Loucy (cell line): ENCODE measurements at regions not wholly inside any gene's neighbourhood (a gene's known extent, or its start where the extent isn't known, plus 50 kb on each side); places are given as distances from the start of the nearest gene placed in this dataset.

Source experiments
- H2AFZ ChIP-seq: fragments of 200-600 bp; sonication (generic); 2 replicates; pipeline ENCODE4 v1.6.0; 2016; ENCODE audit warnings: antibody characterized with exemption, mild to moderate bottlenecking, low read length, moderate library complexity
- H3F3A ChIP-seq: fragments of 200-600 bp; 2 replicates; pipeline ENCODE4 v1.6.0; 2016; ENCODE audit warnings: antibody characterized with exemption, low read depth, mild to moderate bottlenecking
- H3K27me3 ChIP-seq: fragments of 200-600 bp; sonication (generic); 2 replicates; pipeline ENCODE4 v1.6.1; 2014; ENCODE audit warnings: low read length, mild to moderate bottlenecking; ENCODE audit not compliant: insufficient read depth, poor library complexity, severe bottlenecking
- H3K36me3 ChIP-seq: fragments of 200-600 bp; sonication (generic); 2 replicates; pipeline ENCODE4 v1.6.1; 2016; ENCODE audit warnings: low read length; ENCODE audit not compliant: insufficient read depth
- H3K4me1 ChIP-seq: fragments of 200-600 bp; sonication (generic); 2 replicates; pipeline ENCODE4 v1.5.1; 2014; ENCODE audit warnings: low read length, mild to moderate bottlenecking; ENCODE audit not compliant: insufficient read depth, poor library complexity, severe bottlenecking
- H3K4me2 ChIP-seq: fragments of 200-600 bp; sonication (generic); 2 replicates; pipeline ENCODE4 v1.6.0; 2014; ENCODE audit warnings: antibody characterized with exemption, low read length, low read depth, mild to moderate bottlenecking; ENCODE audit not compliant: poor library complexity, severe bottlenecking
- H3K4me3 ChIP-seq: fragments of 200-600 bp; sonication (generic); 2 replicates; pipeline ENCODE4 v1.5.1; 2014; ENCODE audit warnings: low read length, mild to moderate bottlenecking, mixed read lengths; ENCODE audit not compliant: poor library complexity, severe bottlenecking
- H3K79me2 ChIP-seq: fragments of 200-600 bp; sonication (generic); 2 replicates; pipeline ENCODE4 v1.6.1; 2014; ENCODE audit warnings: low read length; ENCODE audit not compliant: insufficient read depth
- H3K9ac ChIP-seq: fragments of 200-600 bp; sonication (generic); 2 replicates; pipeline ENCODE4 v1.6.0; 2014; ENCODE audit warnings: mild to moderate bottlenecking, low read depth, low read length, moderate library complexity; ENCODE audit not compliant: poor library complexity, severe bottlenecking
- H3K9me2 ChIP-seq: fragments of 200-600 bp; sonication (generic); replicated peaks from 2 replicates; pipeline ENCODE4 v1.6.1; 2016; ENCODE audit warnings: low read depth, low read length, mixed read lengths
- H3K9me3 ChIP-seq: fragments of 200-600 bp; sonication (generic); 2 replicates; pipeline ENCODE4 v1.6.1; 2014; ENCODE audit warnings: mild to moderate bottlenecking, antibody characterized with exemption, low read length, low read depth; ENCODE audit not compliant: insufficient read depth
- H4K20me1 ChIP-seq: fragments of 200-600 bp; sonication (generic); 2 replicates; pipeline ENCODE4 v1.6.0; 2014; ENCODE audit warnings: antibody characterized with exemption, low read length, mild to moderate bottlenecking; ENCODE audit not compliant: insufficient read depth, poor library complexity, severe bottlenecking
- CTCF ChIP-seq: fragments of 200-600 bp; sonication (generic); conservative IDR thresholded peaks from 2 replicates; pipeline ENCODE4 v1.5.1; 2014; ENCODE audit warnings: mild to moderate bottlenecking, antibody characterized with exemption, low read length
- EZH2phosphoT487 ChIP-seq: fragments of 200-600 bp; IDR thresholded peaks from 2 replicates; pipeline ENCODE4 v1.6.1; 2018; ENCODE audit warnings: antibody characterized with exemption, mild to moderate bottlenecking, moderate library complexity, borderline replicate concordance

- H4K20me1 ChIP-seq: no peaks in the 10 kb centered on the region
- TF ChIP-seq EZH2phosphoT487 (no peak), CTCF (no peak)
- H3K79me2 ChIP-seq: no peaks in the 10 kb centered on the region
- H2AFZ ChIP-seq: no peak overlapping the region
- H3K9me3 ChIP-seq: no peaks in the 10 kb centered on the region
- H3K4me2 ChIP-seq: no peak overlapping the region
- H3K27me3 ChIP-seq: no peaks in the 10 kb centered on the region
- no peaks in the 10 kb centered on the region for H3K36me3 ChIP-seq
- no peaks in the 10 kb centered on the region for H3F3A ChIP-seq
- no peak overlapping the region for H3K4me3 ChIP-seq
- no peak overlapping the region for H3K9ac ChIP-seq
- no peaks in the 10 kb centered on the region for H3K4me1 ChIP-seq
- no peaks in the 10 kb centered on the region; the same call in 1 of the 2 replicates for H3K9me2 ChIP-seq
Observed at GRCh38 chr3:104588442-104588841, 778.3 kb upstream of the ALCAM start.

GRCh38 chr3:104591776-104592175 lies 774.9 kb upstream of the ALCAM start:
- TF ChIP-seq EZH2phosphoT487: no peak
- Histone ChIP-seq H3K9me3 (no peaks in the 10 kb centered on the region), H3K4me3 (no peak overlapping the region), H4K20me1 (no peaks in the 10 kb centered on the region), H3K36me3 (no peaks in the 10 kb centered on the region), H2AFZ (no peak overlapping the region), H3K4me2 (no peak overlapping the region), H3K9me2 (no peaks in the 10 kb centered on the region; the same call in 1 of the 2 replicates), H3F3A (no peaks in the 10 kb centered on the region), H3K27me3 (no peaks in the 10 kb centered on the region), H3K79me2 (no peaks in the 10 kb centered on the region), H3K4me1 (no peaks in the 10 kb centered on the region), H3K9ac (no peak overlapping the region)

- H3F3A ChIP-seq: no peaks in the 10 kb centered on the region
- H4K20me1 ChIP-seq: no peaks in the 10 kb centered on the region
- no peaks in the 10 kb centered on the region for H3K9me2 ChIP-seq
- H2AFZ ChIP-seq: no peak overlapping the region
- H3K4me3 ChIP-seq: no peak overlapping the region
- no peaks in the 10 kb centered on the region for H3K79me2 ChIP-seq
- no peaks in the 10 kb centered on the region for H3K4me1 ChIP-seq
- TF ChIP-seq CTCF: no peak
- no peak for TF ChIP-seq EZH2phosphoT487
- no peaks in the 10 kb centered on the region for H3K27me3 ChIP-seq
- H3K4me2 ChIP-seq: no peak overlapping the region
- H3K36me3 ChIP-seq: no peaks in the 10 kb centered on the region
- H3K9ac ChIP-seq: no peak overlapping the region
- H3K9me3 ChIP-seq: no peaks in the 10 kb centered on the region
Observed at GRCh38 chr3:104594491-104594890, 772.2 kb upstream of the ALCAM start.

- no peak for TF ChIP-seq EZH2phosphoT487
- no peak for TF ChIP-seq CTCF
- Histone ChIP-seq H3F3A (no peaks in the 10 kb centered on the region), H3K79me2 (no peaks in the 10 kb centered on the region), H4K20me1 (no peaks in the 10 kb centered on the region), H3K9ac (no peak overlapping the region), H3K36me3 (no peaks in the 10 kb centered on the region), H3K9me3 (no peaks in the 10 kb centered on the region), H3K4me1 (no peaks in the 10 kb centered on the region), H2AFZ (no peak overlapping the region), H3K9me2 (no peaks in the 10 kb centered on the region), H3K4me2 (no peak overlapping the region), H3K27me3 (no peaks in the 10 kb centered on the region), H3K4me3 (no peak overlapping the region)
Observed at GRCh38 chr3:104596054-104596453, 770.7 kb upstream of the ALCAM start.
